IMR-90 (cell line): ENCODE measurements at regions not wholly inside any gene's neighbourhood (a gene's known extent, or its start where the extent isn't known, plus 50 kb on each side); places are given as distances from the start of the nearest gene placed in this dataset.

Experiments used
- ATAC-seq: fragments of 200-7000 bp; cut with Tn5 transposase; 2 replicates; pipeline ENCODE4 v1.9.1; 2020; ENCODE audit warnings: low read depth, mild to moderate bottlenecking, moderate library complexity
- BruUV-seq: library from RNA; stranded (reverse); fragments of 400-500 nt; replicated peaks from 2 replicates; lab custom pipeline; 2021; lab: Mats Ljungman, UMichigan
- CTCF ChIA-PET: fragments of 300-600 bp; formaldehyde crosslinking; extraction: SDS; loops from one replicate; lab custom pipeline; 2021; ENCODE audit warnings: antibody characterized with exemption; lab: Yijun Ruan, JAX
- POLR2A ChIA-PET: fragments of 300-600 bp; sonication (Branson Sonifier 250); formaldehyde crosslinking; loops from one replicate; lab custom pipeline; 2022; ENCODE audit warnings: antibody characterized with exemption; ENCODE audit not compliant: unreplicated experiment; lab: Charles Lee
- DNase-seq: peaks from one replicate; pipeline ENCODE4 v3.0.0; 2013
- H2AFZ ChIP-seq: replicated peaks from 2 replicates; pipeline ENCODE3; 2013; ENCODE audit warnings: low read length, mild to moderate bottlenecking; ENCODE audit not compliant: poor library complexity
- H2AK5ac ChIP-seq: 2 replicates; pipeline ENCODE4 v1.6.1; 2013; ENCODE audit warnings: low read depth, low read length, inconsistent platforms
- H2AK9ac ChIP-seq: replicated peaks from 2 replicates; pipeline ENCODE3; 2013; ENCODE audit warnings: mild to moderate bottlenecking, low read depth, low read length, moderate library complexity; ENCODE audit not compliant: poor library complexity
- H2BK120ac ChIP-seq: 2 replicates; pipeline ENCODE4 v1.6.1; 2013; ENCODE audit warnings: low read depth, low read length, inconsistent platforms
- H2BK15ac ChIP-seq: 3 replicates; pipeline ENCODE4 v1.6.1; 2013; ENCODE audit warnings: low read depth, low read length, inconsistent platforms
- H2BK20ac ChIP-seq: 2 replicates; pipeline ENCODE4 v1.6.1; 2013; ENCODE audit warnings: low read depth, mild to moderate bottlenecking, inconsistent platforms, low read length, moderate library complexity
- H2BK5ac ChIP-seq: 2 replicates; pipeline ENCODE4 v1.6.1; 2013; ENCODE audit warnings: mild to moderate bottlenecking, low read depth, low read length, inconsistent platforms; ENCODE audit not compliant: poor library complexity, severe bottlenecking
- H3K14ac ChIP-seq: replicated peaks from 2 replicates; pipeline ENCODE4 v1.6.1; 2013; ENCODE audit warnings: low read depth, low read length, inconsistent platforms
- H3K18ac ChIP-seq: 2 replicates; pipeline ENCODE4 v1.6.1; 2013; ENCODE audit warnings: low read depth, low read length, control low read depth
- H3K23ac ChIP-seq: 2 replicates; pipeline ENCODE4 v1.6.1; 2013; ENCODE audit warnings: low read depth, low read length, inconsistent platforms
- H3K27ac ChIP-seq: 2 replicates; pipeline ENCODE4 v1.5.1; 2013; ENCODE audit warnings: mild to moderate bottlenecking, control low read depth, low read length; ENCODE audit not compliant: insufficient read depth
- H3K27me3 ChIP-seq: 2 replicates; pipeline ENCODE4 v1.6.1; 2013; ENCODE audit warnings: low read length; ENCODE audit not compliant: control insufficient read depth, insufficient read depth
- H3K36me3 ChIP-seq: 2 replicates; pipeline ENCODE4 v1.6.1; 2013; ENCODE audit warnings: low read length, mixed read lengths; ENCODE audit not compliant: control insufficient read depth, insufficient read depth
- H3K4ac ChIP-seq: 2 replicates; pipeline ENCODE4 v1.6.1; 2013; ENCODE audit warnings: low read depth, low read length, inconsistent platforms
- H3K4me1 ChIP-seq: 2 replicates; pipeline ENCODE4 v1.6.1; 2013; ENCODE audit warnings: low read length, mixed read lengths; ENCODE audit not compliant: control insufficient read depth, insufficient read depth
- H3K4me2 ChIP-seq: 2 replicates; pipeline ENCODE4 v1.6.1; 2013; ENCODE audit warnings: low read depth, mild to moderate bottlenecking, control low read depth, low read length, moderate library complexity
- H3K4me3 ChIP-seq: 2 replicates; pipeline ENCODE4 v1.5.1; 2013; ENCODE audit warnings: low read depth, mild to moderate bottlenecking, control low read depth, low read length, moderate library complexity; ENCODE audit not compliant: insufficient read depth
- H3K56ac ChIP-seq: 2 replicates; pipeline ENCODE4 v1.6.1; 2013; ENCODE audit warnings: low read length, inconsistent platforms; ENCODE audit not compliant: insufficient read depth; ENCODE audit errors: extremely low read depth
- H3K79me1 ChIP-seq, 2 experiments: 2 replicates each; pipeline ENCODE4 v1.6.1; 2013; ENCODE audit warnings: low read length in 2 of 2, inconsistent platforms in 1 of 2, low read depth in 1 of 2
- H3K9ac ChIP-seq: 2 replicates; pipeline ENCODE4 v1.6.1; 2013; ENCODE audit warnings: low read depth, low read length, control low read depth
- H3K9me1 ChIP-seq: 2 replicates; pipeline ENCODE4 v1.6.1; 2013; ENCODE audit warnings: low read length, inconsistent platforms; ENCODE audit not compliant: insufficient read depth
- H3K9me3 ChIP-seq: 2 replicates; pipeline ENCODE4 v1.6.1; 2013; ENCODE audit warnings: low read length; ENCODE audit not compliant: control insufficient read depth, insufficient read depth
- H4K20me1 ChIP-seq: 2 replicates; pipeline ENCODE4 v1.6.1; 2013; ENCODE audit warnings: low read length, inconsistent platforms; ENCODE audit not compliant: insufficient read depth
- H4K5ac ChIP-seq: 2 replicates; pipeline ENCODE4 v1.6.1; 2013; ENCODE audit warnings: mild to moderate bottlenecking, low read depth, low read length, control low read depth
- H4K8ac ChIP-seq, 2 experiments: 2 replicates each; pipeline ENCODE4 v1.6.1; 2013; ENCODE audit warnings: low read depth in 2 of 2, low read length in 2 of 2, control low read depth in 1 of 2, inconsistent platforms in 1 of 2
- H4K91ac ChIP-seq: 2 replicates; pipeline ENCODE4 v1.6.1; 2013; ENCODE audit warnings: low read depth, low read length, inconsistent platforms; ENCODE audit not compliant: insufficient read depth
- BHLHE40 ChIP-seq: fragments of 150-350 bp; IDR thresholded peaks from 2 replicates; pipeline ENCODE4 v1.6.1; 2016; ENCODE audit warnings: mild to moderate bottlenecking, low read depth, low read length
- CEBPB ChIP-seq: IDR thresholded peaks from 2 replicates; pipeline ENCODE4 v1.6.1; 2012; ENCODE audit warnings: low read depth, low read length, improper control_type of control experiment
- CHD1 ChIP-seq: IDR thresholded peaks from 2 replicates; pipeline ENCODE4 v1.6.1; 2012; ENCODE audit warnings: low read depth, low read length, improper control_type of control experiment
- FOS ChIP-seq: fragments of 150-350 bp; IDR thresholded peaks from 2 replicates; pipeline ENCODE4 v1.6.1; 2016; ENCODE audit warnings: low read depth, low read length
- MAFK ChIP-seq: IDR thresholded peaks from 2 replicates; pipeline ENCODE4 v1.6.1; 2012; ENCODE audit warnings: low read depth, low read length, improper control_type of control experiment
- MAZ ChIP-seq: IDR thresholded peaks from 2 replicates; pipeline ENCODE4 v1.6.1; 2012; ENCODE audit warnings: low read depth, mild to moderate bottlenecking, low read length, improper control_type of control experiment, moderate library complexity, borderline replicate concordance
- MXI1 ChIP-seq: IDR thresholded peaks from 2 replicates; pipeline ENCODE4 v1.6.1; 2012; ENCODE audit warnings: low read depth, mild to moderate bottlenecking, low read length, moderate library complexity, borderline replicate concordance
- NFE2L2 ChIP-seq: fragments of 150-350 bp; IDR thresholded peaks from 2 replicates; pipeline ENCODE4 v1.6.1; 2016; ENCODE audit warnings: low read depth, mild to moderate bottlenecking, low read length
- POLR2A ChIP-seq: IDR thresholded peaks from 2 replicates; pipeline ENCODE4 v1.6.1; 2012; ENCODE audit warnings: mild to moderate bottlenecking, low read depth, low read length
- RAD21 ChIP-seq: IDR thresholded peaks from 2 replicates; pipeline ENCODE4 v1.6.1; 2012; ENCODE audit warnings: low read length, improper control_type of control experiment
- RCOR1 ChIP-seq: IDR thresholded peaks from 2 replicates; pipeline ENCODE4 v1.6.1; 2012; ENCODE audit warnings: mild to moderate bottlenecking, low read length, improper control_type of control experiment; ENCODE audit not compliant: insufficient replicate concordance
- RFX5 ChIP-seq: IDR thresholded peaks from 2 replicates; pipeline ENCODE4 v1.8.0; 2012; ENCODE audit warnings: low read depth, mild to moderate bottlenecking, low read length, moderate library complexity
- SMC3 ChIP-seq: fragments of 150-350 bp; IDR thresholded peaks from 2 replicates; pipeline ENCODE4 v1.6.1; 2016; ENCODE audit warnings: low read depth, mild to moderate bottlenecking, antibody characterized with exemption, low read length, moderate library complexity
- USF2 ChIP-seq: fragments of 150-350 bp; IDR thresholded peaks from 2 replicates; pipeline ENCODE4 v1.6.1; 2017; ENCODE audit warnings: mild to moderate bottlenecking, antibody characterized with exemption, low read length, low read depth
- WGBS, 2 experiments: methylation state at CpG; one replicate each; pipeline versions ENCODE4 v1.1.5 to v1.1.7; 2013; ENCODE audit warnings: missing lambda C conversion rate in 2 of 2; ENCODE audit not compliant: insufficient read length in 1 of 2; ENCODE audit errors: extremely low coverage in 2 of 2; 5-methylcytosine and 5-hydroxymethylcytosine counted together
- dilution Hi-C: fragments of 300-500 bp; cut with HindIII; formaldehyde crosslinking; loops from one replicate; pipeline ENCODE4 v1.14.3; 2018; ENCODE audit warnings: low sequenced_read_pairs; ENCODE audit not compliant: unreplicated experiment
- in situ Hi-C: fragments of 300-500 bp; cut with MboI; formaldehyde crosslinking; loops from 3 replicates; pipeline ENCODE4 v1.14.3; 2019; ENCODE audit warnings: low sequenced_read_pairs, inconsistent platforms, mixed read lengths
- intact Hi-C: fragments of 100-400 bp; cut with micrococcal nuclease; formaldehyde crosslinking; loops from 2 replicates; pipeline ENCODE4 v1.10.0; 2022
- TF ChIP-seq, protein P1 (sequence below): fragments of 150-350 bp; IDR thresholded peaks from 2 replicates; pipeline ENCODE4 v1.6.1; 2016; ENCODE audit warnings: low read depth, mild to moderate bottlenecking, low read length, moderate library complexity, borderline replicate concordance

DNA sequence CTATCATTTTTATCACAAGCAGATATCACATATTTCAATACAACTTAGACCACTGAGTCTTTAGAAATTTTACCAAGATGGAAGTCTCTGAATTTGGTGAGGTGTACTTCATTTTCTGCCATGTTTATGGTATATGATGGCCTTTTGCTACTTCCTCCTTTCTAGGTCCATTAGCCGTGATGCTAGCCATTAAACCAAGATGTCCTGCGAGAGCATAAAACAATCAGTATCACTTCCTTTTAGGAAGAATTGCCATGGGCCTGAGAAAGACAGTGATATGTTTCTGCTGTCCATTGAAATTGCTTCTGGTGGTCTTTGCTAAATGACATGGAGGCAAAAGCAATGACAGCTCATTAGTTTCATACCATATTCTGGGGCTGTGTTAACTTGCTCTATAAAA lies 1851.7 kb upstream of the IGFBP7 start:
- Histone ChIP-seq H2AK5ac (no peak overlapping the region), H3K9me3 (no peaks in the 10 kb centered on the region), H2AFZ (no peak overlapping the region), H3K18ac (no peak overlapping the region), H4K20me1 (no peaks in the 10 kb centered on the region), H4K8ac (no peak overlapping the region), H2BK120ac (no peak overlapping the region), H2AK9ac (no peak overlapping the region), H3K27ac (no peak overlapping the region), H3K4me1 (no peaks in the 10 kb centered on the region), H3K36me3 (no peaks in the 10 kb centered on the region), H4K5ac (no peak overlapping the region), H3K14ac (no peak overlapping the region), H3K9me1 (no peaks in the 10 kb centered on the region), H3K27me3 (no peaks in the 10 kb centered on the region), H3K56ac (no peak overlapping the region), H3K79me1 (no peaks in the 10 kb centered on the region), H3K9ac (no peak overlapping the region), H2BK5ac (no peak overlapping the region), H2BK20ac (no peak overlapping the region), H3K4me2 (no peak overlapping the region), H2BK15ac (no peak overlapping the region), H3K4me3 (no peak overlapping the region), H3K4ac (no peak overlapping the region), H4K91ac (no peak overlapping the region), H3K23ac (no peak overlapping the region)
- no peak for ATAC-seq
- in situ Hi-C loops, result no loop called here
- dilution Hi-C loops, result no loop called here
- intact Hi-C loops, result no loop called here
- no TSS peak for BruUV-seq
- TF ChIP-seq NFE2L2 (no peak), RCOR1 (no peak), RFX5 (no peak), MAZ (no peak), POLR2A (no peak), SMC3 (no peak), CEBPB (no peak), BHLHE40 (no peak), FOS (no peak), MAFK (no peak), USF2 (no peak), MXI1 (no peak), RAD21 (no peak), CHD1 (no peak)
- TF ChIP-seq, protein P1, sequence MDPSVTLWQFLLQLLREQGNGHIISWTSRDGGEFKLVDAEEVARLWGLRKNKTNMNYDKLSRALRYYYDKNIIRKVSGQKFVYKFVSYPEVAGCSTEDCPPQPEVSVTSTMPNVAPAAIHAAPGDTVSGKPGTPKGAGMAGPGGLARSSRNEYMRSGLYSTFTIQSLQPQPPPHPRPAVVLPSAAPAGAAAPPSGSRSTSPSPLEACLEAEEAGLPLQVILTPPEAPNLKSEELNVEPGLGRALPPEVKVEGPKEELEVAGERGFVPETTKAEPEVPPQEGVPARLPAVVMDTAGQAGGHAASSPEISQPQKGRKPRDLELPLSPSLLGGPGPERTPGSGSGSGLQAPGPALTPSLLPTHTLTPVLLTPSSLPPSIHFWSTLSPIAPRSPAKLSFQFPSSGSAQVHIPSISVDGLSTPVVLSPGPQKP, result no peak
- CTCF ChIA-PET, result no interaction called here
- DNase-seq, result no peak
- POLR2A ChIA-PET, result no interaction called here
- WGBS, 2 experiments, result no CpG with 5 or more reads among the region's 2 CpGs
